Tibial artery (tissue), 4 donors: ENCODE measurements at regions not wholly inside any gene's neighbourhood (a gene's known extent, or its start where the extent isn't known, plus 50 kb on each side); places are given as distances from the start of the nearest gene placed in this dataset.

Source experiments
- DNase-seq, 2 donors: peaks; one replicate each; pipeline ENCODE4 v3.0.0-alpha.2; 2019
- H3K27ac ChIP-seq, 2 donors: fragments of 200-600 bp; sonication (generic) in 1 of 2; 1 replicate in 1 of 2; 2 replicates in 1 of 2; pipeline ENCODE4 v1.5.1; 2018 to 2019; ENCODE audit warnings: mild to moderate bottlenecking in 1 of 2
- H3K27me3 ChIP-seq, 2 donors: fragments of 200-600 bp; sonication (generic) in 1 of 2; one replicate each; pipeline versions ENCODE4 v1.5.1 to v1.6.0; 2016 to 2019
- H3K36me3 ChIP-seq, 3 donors: fragments of 200-600 bp; sonication (generic) in 2 of 3; one replicate each; pipeline ENCODE4 v1.5.1; 2016 to 2019; ENCODE audit warnings: mild to moderate bottlenecking in 2 of 3
- H3K4me1 ChIP-seq, 4 donors: fragments of 200-600 bp; sonication (generic) in 2 of 4; 1 replicate in 3 of 4; 2 replicates in 1 of 4; pipeline ENCODE4 v1.5.1; 2016 to 2019
- H3K4me3 ChIP-seq, 2 donors: fragments of 200-600 bp; sonication (generic) in 1 of 2; 1 replicate in 1 of 2; 2 replicates in 1 of 2; pipeline ENCODE4 v1.5.1; 2018 to 2019; ENCODE audit warnings: mild to moderate bottlenecking in 2 of 2
- H3K9me3 ChIP-seq, 3 donors: fragments of 200-600 bp; sonication (generic) in 1 of 3; one replicate each; pipeline ENCODE4 v1.5.1; 2016 to 2019
- CTCF ChIP-seq, 2 experiments: fragments of 200-600 bp in 1 of 2; fragments of 450-650 bp in 1 of 2; IDR thresholded peaks; one replicate each; pipeline ENCODE4 v1.5.1; 2017 to 2019; ENCODE audit warnings: antibody characterized with exemption in 2 of 2, mild to moderate bottlenecking in 1 of 2, moderate library complexity in 1 of 2
- intact Hi-C: fragments of 100-400 bp; cut with DNase I; formaldehyde crosslinking; loops from one replicate; pipeline ENCODE4 v1.15.0; 2023; ENCODE audit warnings: low total_unique reads

- no peak for DNase-seq
- Histone ChIP-seq H3K4me1 (peaks cover 0 to 18% (median 8%) of the 10 kb centered on the region in 4 donors), H3K27ac (no peak overlapping the region), H3K9me3 (no peaks in the 10 kb centered on the region), H3K27me3 (no peaks in the 10 kb centered on the region), H3K4me3 (no peak overlapping the region), H3K36me3 (no peaks in the 10 kb centered on the region)
- intact Hi-C loops = no loop called here
- TF ChIP-seq CTCF (IDR thresholded peaks at IDR 0.05) = no peak
Measured at GRCh38 chr3:104514371-104514770, 852.3 kb upstream of the ALCAM start.

- H3K27me3 ChIP-seq = no peaks in the 10 kb centered on the region
- TF ChIP-seq CTCF (IDR thresholded peaks at IDR 0.05) = no peak
- no peaks in the 10 kb centered on the region for H3K9me3 ChIP-seq
Measured at GRCh38 chr3:104514776-104515175, 851.9 kb upstream of the ALCAM start.

GRCh38 chr3:104519068-104519467 lies 847.6 kb upstream of the ALCAM start:
- H3K4me1 ChIP-seq = peaks cover 0 to 13% (median 8%) of the 10 kb centered on the region in 4 donors
- no peaks in the 10 kb centered on the region for H3K27me3 ChIP-seq
- no peaks in the 10 kb centered on the region for H3K9me3 ChIP-seq
- no peak for TF ChIP-seq CTCF (IDR thresholded peaks at IDR 0.05)
- no peaks in the 10 kb centered on the region for H3K36me3 ChIP-seq
- H3K4me3 ChIP-seq = no peak overlapping the region
- intact Hi-C loops = no loop called here
- H3K27ac ChIP-seq = no peak overlapping the region
- no peak for DNase-seq

More at GRCh38 chr3:104514776-104515175, 851.9 kb upstream of the ALCAM start:
- intact Hi-C loops = no loop called here
- Histone ChIP-seq H3K36me3 (no peaks in the 10 kb centered on the region), H3K4me3 (no peak overlapping the region), H3K27ac (no peak overlapping the region), H3K4me1 (peaks cover 0 to 22% (median 12%) of the 10 kb centered on the region in 4 donors)
- no peak for DNase-seq

GRCh38 chr3:104519468-104520227 lies 847.1 kb upstream of the ALCAM start:
- intact Hi-C loops = no loop called here
- DNase-seq = no peak
- Histone ChIP-seq H3K9me3 (no peaks in the 10 kb centered on the region), H3K4me3 (no peak overlapping the region), H3K4me1 (peaks cover 0 to 13% (median 8%) of the 10 kb centered on the region in 4 donors), H3K36me3 (no peaks in the 10 kb centered on the region), H3K27me3 (no peaks in the 10 kb centered on the region), H3K27ac (peak overlapping the region in 1 of 2 donors; percentile 53)
- no peak for TF ChIP-seq CTCF (IDR thresholded peaks at IDR 0.05)

- Histone ChIP-seq H3K27ac (peak overlapping the region in 1 of 2 donors; percentile 53), H3K36me3 (no peaks in the 10 kb centered on the region), H3K4me3 (no peak overlapping the region), H3K27me3 (no peaks in the 10 kb centered on the region), H3K9me3 (no peaks in the 10 kb centered on the region), H3K4me1 (peaks cover 0 to 13% (median 8%) of the 10 kb centered on the region in 4 donors)
- DNase-seq = no peak
- no peak for TF ChIP-seq CTCF (IDR thresholded peaks at IDR 0.05)
- intact Hi-C loops = no loop called here
Measured at GRCh38 chr3:104520228-104520655, 846.5 kb upstream of the ALCAM start.
